Natural killer cell (primary cell): ENCODE measurements at regions not wholly inside any gene's neighbourhood (a gene's known extent, or its start where the extent isn't known, plus 50 kb on each side); places are given as distances from the start of the nearest gene placed in this dataset.
"Not testable (repeated sequence)": the region's sequence is repeated elsewhere in the genome, so short reads cannot be mapped to it uniquely, and the experiment has no call there.

Source experiments
- ATAC-seq, 3 donors: fragments of 150-1000 bp in 2 of 3; fragments of 200-7000 bp in 1 of 3; cut with Tn5 transposase; 1 replicate in 1 of 3; 2 replicates in 2 of 3; pipeline ENCODE4 v1.10.0; 2021; ENCODE audit warnings: mild to moderate bottlenecking in 2 of 3, moderate library complexity in 2 of 3
- DNase-seq, 2 donors: peaks; one replicate each; pipeline versions ENCODE4 v3.0.0 to v3.0.0-alpha.2; 2013 to 2021; ENCODE audit warnings: mixed read lengths in 1 of 2
- H3K27ac ChIP-seq: one replicate; pipeline ENCODE4 v1.5.1; 2013; ENCODE audit warnings: mild to moderate bottlenecking, low read length
- H3K27me3 ChIP-seq: one replicate; pipeline ENCODE4 v1.6.1; 2013; ENCODE audit warnings: low read length; ENCODE audit not compliant: control insufficient read depth, insufficient read depth
- H3K36me3 ChIP-seq: one replicate; pipeline ENCODE4 v1.6.1; 2013; ENCODE audit warnings: low read length; ENCODE audit not compliant: control insufficient read depth, insufficient read depth
- H3K4me1 ChIP-seq: one replicate; pipeline ENCODE4 v1.6.1; 2013; ENCODE audit warnings: low read length; ENCODE audit not compliant: control insufficient read depth, insufficient read depth
- H3K4me3 ChIP-seq: one replicate; pipeline ENCODE4 v1.5.1; 2013; ENCODE audit warnings: low read length
- H3K9me3 ChIP-seq: one replicate; pipeline ENCODE4 v1.6.1; 2013; ENCODE audit warnings: low read length; ENCODE audit not compliant: control insufficient read depth, insufficient read depth
- H3K27ac Mint-ChIP-seq, 2 donors: one replicate each; pipeline ENCODE4 v1.8.0; 2022; ENCODE audit warnings: mild to moderate bottlenecking in 2 of 2, mixed read lengths in 2 of 2, moderate library complexity in 1 of 2
- H3K27me3 Mint-ChIP-seq, 2 donors: one replicate each; pipeline ENCODE4 v1.8.0; 2022; ENCODE audit warnings: low read depth in 2 of 2, mixed read lengths in 2 of 2
- H3K36me3 Mint-ChIP-seq: one replicate; pipeline ENCODE4 v1.8.0; 2022; ENCODE audit warnings: mixed read lengths
- H3K4me1 Mint-ChIP-seq, 2 donors: one replicate each; pipeline ENCODE4 v1.8.0; 2022; ENCODE audit warnings: mixed read lengths in 2 of 2
- H3K4me3 Mint-ChIP-seq: one replicate; pipeline ENCODE4 v1.8.0; 2022; ENCODE audit warnings: mild to moderate bottlenecking, moderate library complexity, mixed read lengths
- H3K9me3 Mint-ChIP-seq, 2 donors: one replicate each; pipeline ENCODE4 v1.8.0; 2022; ENCODE audit warnings: mixed read lengths in 2 of 2
- WGBS: methylation state at CpG from one replicate; pipeline ENCODE4 v1.1.7; 2013; ENCODE audit warnings: missing lambda C conversion rate; ENCODE audit not compliant: insufficient coverage; 5-methylcytosine and 5-hydroxymethylcytosine counted together
- intact Hi-C: fragments of 100-400 bp; cut with micrococcal nuclease; formaldehyde crosslinking; loops from one replicate; pipeline ENCODE4 v1.14.2; 2022
- TF ChIP-seq, protein P1 (sequence below): fragments of 200-600 bp; IDR thresholded peaks from one replicate; pipeline ENCODE4 v1.8.0; 2022; ENCODE audit warnings: antibody characterized with exemption

DNA sequence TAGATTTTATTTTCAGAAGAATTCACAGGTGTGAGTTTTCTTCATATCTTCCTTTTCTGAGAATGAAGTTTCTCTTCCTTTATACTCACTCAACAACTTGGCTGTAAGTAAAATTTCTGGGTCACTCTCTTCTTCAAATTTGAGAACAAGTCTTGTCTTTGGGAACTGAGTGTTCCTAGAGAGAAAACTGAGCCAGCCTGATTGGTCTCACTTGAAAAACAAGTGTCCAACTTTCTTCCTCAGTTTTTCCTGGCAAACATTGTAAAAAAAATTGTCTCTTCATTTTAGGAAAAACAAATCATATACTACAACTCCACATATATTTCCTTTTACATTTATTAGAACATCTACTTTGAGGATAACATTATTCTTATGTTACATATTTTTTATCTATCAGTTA, 156.1 kb upstream of the GHR start:
- TF ChIP-seq, protein P1, sequence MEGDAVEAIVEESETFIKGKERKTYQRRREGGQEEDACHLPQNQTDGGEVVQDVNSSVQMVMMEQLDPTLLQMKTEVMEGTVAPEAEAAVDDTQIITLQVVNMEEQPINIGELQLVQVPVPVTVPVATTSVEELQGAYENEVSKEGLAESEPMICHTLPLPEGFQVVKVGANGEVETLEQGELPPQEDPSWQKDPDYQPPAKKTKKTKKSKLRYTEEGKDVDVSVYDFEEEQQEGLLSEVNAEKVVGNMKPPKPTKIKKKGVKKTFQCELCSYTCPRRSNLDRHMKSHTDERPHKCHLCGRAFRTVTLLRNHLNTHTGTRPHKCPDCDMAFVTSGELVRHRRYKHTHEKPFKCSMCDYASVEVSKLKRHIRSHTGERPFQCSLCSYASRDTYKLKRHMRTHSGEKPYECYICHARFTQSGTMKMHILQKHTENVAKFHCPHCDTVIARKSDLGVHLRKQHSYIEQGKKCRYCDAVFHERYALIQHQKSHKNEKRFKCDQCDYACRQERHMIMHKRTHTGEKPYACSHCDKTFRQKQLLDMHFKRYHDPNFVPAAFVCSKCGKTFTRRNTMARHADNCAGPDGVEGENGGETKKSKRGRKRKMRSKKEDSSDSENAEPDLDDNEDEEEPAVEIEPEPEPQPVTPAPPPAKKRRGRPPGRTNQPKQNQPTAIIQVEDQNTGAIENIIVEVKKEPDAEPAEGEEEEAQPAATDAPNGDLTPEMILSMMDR, result no peak
- Mint-ChIP-seq H3K36me3 (no peaks in the 10 kb centered on the region), H3K4me3 (no peak overlapping the region), H3K27me3 (no peaks in the 10 kb centered on the region), H3K4me1 (no peaks in the 10 kb centered on the region), H3K27ac (no peak overlapping the region), H3K9me3 (peaks cover 3% of the 10 kb centered on the region in 2 donors)
- Histone ChIP-seq H3K36me3 (no peaks in the 10 kb centered on the region), H3K27me3 (peaks cover 2% of the 10 kb centered on the region), H3K9me3 (no peaks in the 10 kb centered on the region), H3K4me3 (no peak overlapping the region), H3K27ac (no peak overlapping the region), H3K4me1 (no peaks in the 10 kb centered on the region)
- intact Hi-C loops, result no loop called here
- no peak for DNase-seq
- ATAC-seq, result no peak

DNA sequence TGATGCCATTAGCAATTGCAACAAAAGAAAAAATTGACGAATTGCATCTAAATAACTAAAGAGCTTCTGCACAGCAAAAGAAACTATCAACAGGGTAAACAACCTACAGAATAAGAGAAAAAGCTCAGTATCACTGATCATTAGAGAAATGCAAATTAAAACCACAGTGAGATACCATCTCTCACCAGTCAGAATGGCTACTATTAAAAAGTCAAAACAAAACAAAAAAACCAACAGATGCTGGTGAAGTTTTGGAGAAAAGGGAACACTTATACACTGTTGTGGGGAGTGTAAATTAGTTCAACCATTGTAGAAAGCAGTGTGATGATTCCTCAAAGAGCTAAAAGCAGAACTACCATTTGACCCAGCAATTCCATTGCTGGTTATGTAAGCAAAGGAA, 155.1 kb upstream of the GHR start:
- ATAC-seq, H3K27me3 Mint-ChIP-seq, H3K4me3 ChIP-seq, DNase-seq, H3K9me3 Mint-ChIP-seq, H3K36me3 ChIP-seq, H3K27ac Mint-ChIP-seq, H3K9me3 ChIP-seq, H3K27me3 ChIP-seq, H3K4me3 Mint-ChIP-seq, H3K4me1 ChIP-seq, H3K36me3 Mint-ChIP-seq, H3K4me1 Mint-ChIP-seq, H3K27ac ChIP-seq, intact Hi-C loops: not testable (repeated sequence)
- WGBS, result 69% methylated on average over 1 of the region's 1 CpG

DNA sequence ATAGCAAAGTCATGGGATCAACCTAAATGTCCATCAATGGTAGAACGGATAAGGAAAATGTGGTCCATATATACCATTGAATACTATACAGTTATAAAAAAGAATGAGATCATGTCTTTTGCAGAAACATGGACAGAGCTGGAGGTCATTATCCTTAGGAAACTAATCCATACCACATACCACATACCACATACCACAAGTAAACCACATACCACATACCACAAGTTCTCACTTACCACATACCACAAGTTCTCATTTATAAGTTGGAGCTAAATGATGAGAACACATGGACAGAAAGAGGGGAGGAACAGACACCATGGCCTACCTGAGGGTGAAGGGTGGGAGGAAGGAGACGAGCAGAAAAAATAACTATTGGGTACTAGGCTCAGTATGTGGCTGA, 154.6 kb upstream of the GHR start:
- intact Hi-C loops, result no loop called here
- Histone ChIP-seq H3K27me3 (peaks cover 2% of the 10 kb centered on the region), H3K4me1 (no peaks in the 10 kb centered on the region), H3K9me3 (no peaks in the 10 kb centered on the region), H3K4me3 (no peak overlapping the region), H3K36me3 (no peaks in the 10 kb centered on the region), H3K27ac (no peak overlapping the region)
- no peaks in the 10 kb centered on the region for H3K4me1 Mint-ChIP-seq
- no peak overlapping the region for H3K27ac Mint-ChIP-seq
- TF ChIP-seq, protein P1, result no peak
- no peak for ATAC-seq
- H3K36me3 Mint-ChIP-seq, result no peaks in the 10 kb centered on the region
- H3K27me3 Mint-ChIP-seq, result no peaks in the 10 kb centered on the region
- 63% methylated on average over 2 of the region's 2 CpGs for WGBS
- peaks cover 0 to 3% of the 10 kb centered on the region in 2 donors for H3K9me3 Mint-ChIP-seq
- no peak overlapping the region for H3K4me3 Mint-ChIP-seq
- no peak for DNase-seq

DNA sequence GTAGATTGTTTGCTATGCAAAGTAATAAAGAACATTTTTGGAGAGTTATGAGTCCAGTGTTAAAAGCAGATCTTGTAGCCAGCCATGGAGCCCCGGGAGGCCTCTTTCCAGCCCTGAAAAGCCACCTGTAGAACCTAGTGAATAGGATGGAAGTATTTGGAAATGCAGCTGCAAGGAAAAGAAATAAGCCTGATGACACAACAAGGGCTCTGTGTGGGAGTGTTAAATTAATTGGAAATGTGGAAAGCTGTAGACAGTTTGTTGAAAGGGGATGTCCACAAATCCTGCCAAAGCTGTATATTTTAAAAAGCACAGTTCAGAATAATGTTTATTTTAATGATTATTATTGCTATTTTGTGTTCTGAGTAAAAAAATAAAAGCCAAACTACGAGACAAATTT, 152.5 kb upstream of the GHR start:
- Histone ChIP-seq H3K9me3 (no peaks in the 10 kb centered on the region), H3K4me1 (no peaks in the 10 kb centered on the region), H3K36me3 (no peaks in the 10 kb centered on the region), H3K27me3 (peaks cover 2% of the 10 kb centered on the region), H3K27ac (no peak overlapping the region), H3K4me3 (no peak overlapping the region)
- Mint-ChIP-seq H3K9me3 (peaks cover 0 to 2% of the 10 kb centered on the region in 2 donors), H3K27ac (no peak overlapping the region), H3K4me1 (no peaks in the 10 kb centered on the region), H3K27me3 (no peaks in the 10 kb centered on the region), H3K36me3 (no peaks in the 10 kb centered on the region), H3K4me3 (no peak overlapping the region)
- TF ChIP-seq, protein P1, result no peak
- WGBS, result 80% methylated on average over 1 of the region's 2 CpGs
- DNase-seq (no peak), ATAC-seq (no peak)
- intact Hi-C loops, result no loop called here
